ENCODE measurements at regions not wholly inside any gene's neighbourhood (a gene's known extent, or its start where the extent isn't known, plus 50 kb on each side); places are given as distances from the start of the nearest gene placed in this dataset.

DNA sequence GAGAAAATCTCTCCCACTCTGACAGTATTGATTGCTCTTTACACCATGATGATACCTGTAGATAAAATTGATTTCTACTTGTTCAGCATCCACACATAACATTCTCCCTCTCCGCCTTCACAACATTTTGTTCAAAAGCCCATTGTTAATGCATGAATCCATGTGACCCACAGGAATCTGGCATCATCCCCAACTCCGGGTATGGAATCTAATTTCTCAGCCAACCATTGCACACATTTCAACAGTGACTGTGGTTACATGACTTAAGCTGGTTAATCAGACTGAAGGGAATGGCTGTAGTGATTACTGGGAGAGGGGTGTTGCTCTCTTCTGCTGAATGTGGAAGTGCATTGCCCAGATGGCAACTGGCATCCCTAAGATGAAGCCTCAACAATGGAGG is 161.4 kb upstream of the C16orf82 start:
- H3K27ac ChIP-seq, result no peak overlapping the region
- H3K4me3 ChIP-seq (ENCODE audit: low read depth, low read length), result no peak overlapping the region
- peaks cover 67% of the 10 kb centered on the region for H3K27me3 ChIP-seq (ENCODE audit: insufficient read depth, low read depth, severe bottlenecking)
- no peak for DNase-seq
- no peaks in the 10 kb centered on the region for H3K9me3 ChIP-seq (ENCODE audit: severe bottlenecking)
- no peaks in the 10 kb centered on the region for H3K36me3 ChIP-seq
- TF ChIP-seq, protein P1, sequence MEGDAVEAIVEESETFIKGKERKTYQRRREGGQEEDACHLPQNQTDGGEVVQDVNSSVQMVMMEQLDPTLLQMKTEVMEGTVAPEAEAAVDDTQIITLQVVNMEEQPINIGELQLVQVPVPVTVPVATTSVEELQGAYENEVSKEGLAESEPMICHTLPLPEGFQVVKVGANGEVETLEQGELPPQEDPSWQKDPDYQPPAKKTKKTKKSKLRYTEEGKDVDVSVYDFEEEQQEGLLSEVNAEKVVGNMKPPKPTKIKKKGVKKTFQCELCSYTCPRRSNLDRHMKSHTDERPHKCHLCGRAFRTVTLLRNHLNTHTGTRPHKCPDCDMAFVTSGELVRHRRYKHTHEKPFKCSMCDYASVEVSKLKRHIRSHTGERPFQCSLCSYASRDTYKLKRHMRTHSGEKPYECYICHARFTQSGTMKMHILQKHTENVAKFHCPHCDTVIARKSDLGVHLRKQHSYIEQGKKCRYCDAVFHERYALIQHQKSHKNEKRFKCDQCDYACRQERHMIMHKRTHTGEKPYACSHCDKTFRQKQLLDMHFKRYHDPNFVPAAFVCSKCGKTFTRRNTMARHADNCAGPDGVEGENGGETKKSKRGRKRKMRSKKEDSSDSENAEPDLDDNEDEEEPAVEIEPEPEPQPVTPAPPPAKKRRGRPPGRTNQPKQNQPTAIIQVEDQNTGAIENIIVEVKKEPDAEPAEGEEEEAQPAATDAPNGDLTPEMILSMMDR (IDR thresholded peaks at IDR 0.05; ENCODE audit: low read depth, low read length), result no peak

DNA sequence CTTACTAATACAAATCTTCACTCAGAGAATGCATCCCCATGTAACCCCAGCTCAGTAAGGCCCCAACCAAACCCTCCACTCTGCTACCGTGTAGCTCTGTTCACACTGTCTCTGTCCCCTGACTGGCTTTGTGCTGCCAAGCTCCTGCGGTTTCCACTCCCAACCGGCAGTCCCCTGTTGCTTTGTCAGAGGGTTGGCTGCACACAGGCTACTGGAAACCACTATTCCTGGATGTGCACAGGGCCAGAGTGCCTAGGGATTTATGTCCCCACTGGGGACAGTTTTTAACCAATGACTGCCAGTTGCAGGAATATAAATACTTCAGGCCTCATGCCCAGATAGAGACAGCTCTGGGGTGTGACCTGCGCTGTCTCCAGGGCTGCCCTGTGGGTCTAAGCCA is 157.1 kb upstream of the C16orf82 start:
- Histone ChIP-seq H3K27ac (no peak overlapping the region), H3K27me3 (ENCODE audit: insufficient read depth, low read depth, severe bottlenecking) (peaks cover 64% of the 10 kb centered on the region)
- DNase-seq, result no peak

DNA sequence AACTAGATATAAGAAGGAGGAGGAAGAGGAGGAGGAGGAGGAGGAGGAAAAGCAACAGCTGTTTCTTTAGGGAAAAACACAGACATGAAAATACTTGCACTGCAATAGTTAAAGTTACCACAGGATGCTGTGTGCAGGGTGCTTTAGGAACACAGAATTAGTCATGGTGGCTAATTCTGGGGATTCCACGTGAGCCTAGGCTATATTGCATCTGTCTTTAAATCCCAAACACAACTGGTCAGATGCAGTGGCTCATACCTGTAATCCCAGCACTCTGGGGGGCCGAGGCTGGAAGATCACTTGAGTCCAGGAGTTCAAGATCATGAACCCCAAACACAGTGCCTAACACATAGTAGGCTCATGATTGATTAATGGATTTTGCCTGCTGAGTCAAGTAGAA is 155.3 kb upstream of the C16orf82 start:
- TF ChIP-seq, protein P1 (IDR thresholded peaks at IDR 0.05; ENCODE audit: low read depth, low read length), result no peak
- no peaks in the 10 kb centered on the region for H3K9me3 ChIP-seq (ENCODE audit: severe bottlenecking)
- H3K27me3 ChIP-seq (ENCODE audit: insufficient read depth, low read depth, severe bottlenecking), result peaks cover 70% of the 10 kb centered on the region
- no peaks in the 10 kb centered on the region for H3K36me3 ChIP-seq
- H3K4me3 ChIP-seq (ENCODE audit: low read depth, low read length), result no peak overlapping the region
- DNase-seq, result no peak
- no peak overlapping the region for H3K27ac ChIP-seq

More for the DNA sequence above, 157.1 kb upstream of the C16orf82 start:
- Histone ChIP-seq H3K9me3 (ENCODE audit: severe bottlenecking) (no peaks in the 10 kb centered on the region), H3K4me3 (ENCODE audit: low read depth, low read length) (no peak overlapping the region), H3K36me3 (no peaks in the 10 kb centered on the region)
- TF ChIP-seq, protein P1 (IDR thresholded peaks at IDR 0.05; ENCODE audit: low read depth, low read length), result no peak

DNA sequence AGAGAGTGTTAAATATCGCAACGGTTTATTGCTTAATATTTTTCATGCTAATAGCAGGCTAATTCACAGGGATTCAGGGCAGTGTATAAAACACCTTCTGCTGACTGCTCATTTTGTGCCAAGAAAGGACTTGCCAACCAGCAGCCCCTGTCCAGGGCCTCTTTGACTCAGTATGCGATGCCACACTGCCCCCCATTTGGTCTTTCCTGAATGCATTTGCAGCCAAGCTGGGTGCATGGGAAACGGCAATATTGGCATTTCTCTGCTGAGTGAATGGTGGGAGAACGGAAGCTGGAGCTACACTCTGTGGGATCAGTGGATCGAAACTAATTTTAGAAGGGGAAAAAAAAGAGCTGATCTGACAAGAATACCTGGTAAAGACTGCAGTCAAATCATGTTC is 152.9 kb upstream of the C16orf82 start:
- TF ChIP-seq, protein P1 (IDR thresholded peaks at IDR 0.05; ENCODE audit: low read depth, low read length), result no peak
- Histone ChIP-seq H3K27ac (no peak overlapping the region), H3K4me3 (ENCODE audit: low read depth, low read length) (no peak overlapping the region), H3K36me3 (no peaks in the 10 kb centered on the region), H3K9me3 (ENCODE audit: severe bottlenecking) (no peaks in the 10 kb centered on the region), H3K27me3 (ENCODE audit: insufficient read depth, low read depth, severe bottlenecking) (peaks cover 60% of the 10 kb centered on the region)
- DNase-seq, result no peak

DNA sequence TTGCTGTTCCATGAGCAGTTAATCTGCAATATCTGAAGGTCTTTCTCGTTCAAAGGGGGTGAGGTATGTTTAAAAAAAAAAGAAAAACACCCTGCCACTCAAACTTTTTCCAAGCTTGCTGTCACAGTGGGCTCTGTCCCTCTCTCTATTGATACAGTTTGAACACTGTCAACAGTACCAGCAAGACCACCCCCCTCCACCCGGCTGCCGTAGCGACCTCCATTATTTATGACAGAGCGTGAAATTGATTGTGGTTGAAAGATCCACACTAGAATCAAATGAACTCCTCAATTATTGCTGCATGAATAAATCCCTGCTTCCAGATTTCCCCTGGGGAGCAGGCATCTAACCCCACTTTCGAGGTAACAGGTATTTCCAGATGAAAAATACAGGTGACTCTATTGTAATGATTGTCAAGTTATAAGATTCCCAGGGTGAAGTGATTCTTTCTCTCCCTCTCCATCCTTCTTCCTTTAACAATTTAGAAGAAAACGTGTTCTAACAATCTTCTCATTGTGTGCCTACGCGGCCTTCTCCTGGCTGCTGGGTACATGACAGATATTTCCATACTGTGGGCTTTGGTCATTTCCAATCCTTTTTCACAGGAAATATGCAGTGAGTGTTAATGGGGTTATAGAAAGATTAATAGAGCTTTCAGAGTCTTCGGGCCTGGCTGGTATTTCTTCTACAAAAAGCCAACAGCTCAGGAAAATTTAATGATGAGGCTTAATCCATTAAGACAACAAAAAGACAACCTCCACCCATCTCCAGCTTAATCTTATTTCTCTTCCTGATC is 135.7 kb upstream of the C16orf82 start:
- Histone ChIP-seq H3K4me3 (ENCODE audit: low read depth, low read length) (no peak overlapping the region), H3K36me3 (no peaks in the 10 kb centered on the region), H3K27me3 (ENCODE audit: insufficient read depth, low read depth, severe bottlenecking) (peaks cover 41% of the 10 kb centered on the region), H3K9me3 (ENCODE audit: severe bottlenecking) (peaks cover 4% of the 10 kb centered on the region), H3K27ac (no peak overlapping the region)
- DNase-seq, result no peak
- TF ChIP-seq, protein P1 (IDR thresholded peaks at IDR 0.05; ENCODE audit: low read depth, low read length), result no peak

DNA sequence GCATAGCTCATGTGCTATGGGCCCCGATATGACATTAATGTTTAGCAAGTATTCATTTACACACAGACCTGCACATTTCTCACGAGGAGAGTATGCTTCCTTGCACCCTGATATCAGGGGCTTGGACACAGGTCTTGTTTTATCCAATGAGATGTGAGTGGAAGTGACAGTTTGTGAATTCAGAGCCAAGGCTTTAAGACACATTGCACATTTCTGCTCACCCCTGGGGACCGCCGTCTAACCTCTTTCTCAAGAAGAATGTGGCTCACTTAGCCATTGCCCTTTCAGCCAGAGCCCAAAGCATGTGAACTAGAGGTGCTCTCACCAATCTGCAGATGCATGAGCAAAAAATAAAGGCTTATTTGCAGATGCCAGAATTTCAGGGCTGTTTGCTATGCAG is 116.1 kb upstream of the C16orf82 start:
- TF ChIP-seq, protein P1 (IDR thresholded peaks at IDR 0.05; ENCODE audit: low read depth, low read length), result no peak
- Histone ChIP-seq H3K27me3 (ENCODE audit: insufficient read depth, low read depth, severe bottlenecking) (peaks cover 90% of the 10 kb centered on the region), H3K36me3 (no peaks in the 10 kb centered on the region), H3K9me3 (ENCODE audit: severe bottlenecking) (no peaks in the 10 kb centered on the region), H3K4me3 (ENCODE audit: low read depth, low read length) (no peak overlapping the region), H3K27ac (no peak overlapping the region)
- DNase-seq, result no peak

Measured in WERI-Rb-1 (cell line).